GM23338 (cell line): ENCODE measurements at regions not wholly inside any gene's neighbourhood (a gene's known extent, or its start where the extent isn't known, plus 50 kb on each side); places are given as distances from the start of the nearest gene placed in this dataset.

Source experiments
- ATAC-seq: fragments of 200-7000 bp; cut with Tn5 transposase; 3 replicates; pipeline ENCODE4 v1.9.1; 2020
- DNase-seq: peaks from one replicate; pipeline ENCODE4 v3.0.0-alpha.2; 2015; ENCODE audit warnings: low spot score
- H2AFZ ChIP-seq: fragments of 200-600 bp; sonication (generic); 2 replicates; pipeline ENCODE4 v1.8.0; 2016; ENCODE audit warnings: antibody characterized with exemption, mild to moderate bottlenecking, moderate library complexity
- H3F3A ChIP-seq: fragments of 200-600 bp; sonication (generic); replicated peaks from 2 replicates; pipeline ENCODE4 v1.8.0; 2017; ENCODE audit warnings: antibody characterized with exemption, mixed run types, low read depth
- H3K27ac ChIP-seq: fragments of 200-600 bp; sonication (generic); 2 replicates; pipeline ENCODE4 v1.6.1; 2016; ENCODE audit warnings: low read depth
- H3K27me3 ChIP-seq: fragments of 200-600 bp; sonication (generic); 2 replicates; pipeline ENCODE4 v1.8.0; 2016; ENCODE audit warnings: mild to moderate bottlenecking, mixed run types, moderate library complexity; ENCODE audit not compliant: insufficient read depth
- H3K36me3 ChIP-seq: fragments of 200-600 bp; sonication (generic); 2 replicates; pipeline ENCODE4 v1.8.0; 2016; ENCODE audit warnings: mild to moderate bottlenecking; ENCODE audit not compliant: insufficient read depth
- H3K4me1 ChIP-seq: fragments of 200-600 bp; sonication (generic); 2 replicates; pipeline ENCODE4 v1.8.0; 2016; ENCODE audit warnings: mild to moderate bottlenecking, moderate library complexity; ENCODE audit not compliant: insufficient read depth
- H3K4me2 ChIP-seq: fragments of 200-600 bp; sonication (generic); 2 replicates; pipeline ENCODE4 v1.7.1; 2017; ENCODE audit warnings: mixed run types
- H3K4me3 ChIP-seq: fragments of 200-600 bp; sonication (generic); 2 replicates; pipeline ENCODE4 v1.6.1; 2016; ENCODE audit warnings: mixed run types
- H3K79me2 ChIP-seq: fragments of 200-600 bp; sonication (generic); replicated peaks from 2 replicates; pipeline ENCODE4 v1.8.0; 2017; ENCODE audit warnings: mild to moderate bottlenecking; ENCODE audit not compliant: insufficient read depth
- H3K9me2 ChIP-seq: fragments of 200-600 bp; sonication (generic); 2 replicates; pipeline ENCODE4 v1.8.0; 2017; ENCODE audit not compliant: insufficient read depth
- H4K20me1 ChIP-seq: fragments of 200-600 bp; sonication (generic); replicated peaks from 2 replicates; pipeline ENCODE4 v1.8.0; 2017; ENCODE audit warnings: mild to moderate bottlenecking; ENCODE audit not compliant: insufficient read depth
- H3K27ac Mint-ChIP-seq: 2 replicates; pipeline ENCODE4 v1.8.0; 2020; ENCODE audit warnings: inconsistent platforms, mild to moderate bottlenecking, moderate library complexity, mixed read lengths
- H3K27me3 Mint-ChIP-seq: 3 replicates; pipeline ENCODE4 v1.8.0; 2022; ENCODE audit warnings: low read depth, mild to moderate bottlenecking, moderate library complexity, mixed read lengths, inconsistent platforms; ENCODE audit not compliant: insufficient read depth, poor library complexity
- H3K36me3 Mint-ChIP-seq: 3 replicates; pipeline ENCODE4 v1.8.0; 2021; ENCODE audit warnings: low read depth, mild to moderate bottlenecking, inconsistent platforms, moderate library complexity, mixed read lengths
- H3K4me1 Mint-ChIP-seq: 3 replicates; pipeline ENCODE4 v1.8.0; 2020; ENCODE audit warnings: mild to moderate bottlenecking, inconsistent platforms, mixed read lengths
- H3K4me3 Mint-ChIP-seq: 3 replicates; pipeline ENCODE4 v1.8.0; 2021; ENCODE audit warnings: moderate library complexity, mild to moderate bottlenecking, inconsistent platforms, mixed read lengths
- H3K9me3 Mint-ChIP-seq: 3 replicates; pipeline ENCODE4 v1.8.0; 2020; ENCODE audit warnings: moderate library complexity, mild to moderate bottlenecking, inconsistent platforms, mixed read lengths
- CREB1 ChIP-seq: fragments of 250-450 bp; sonication (Bioruptor Pico); IDR thresholded peaks from 2 replicates; pipeline ENCODE4 v1.5.0; 2020; ENCODE audit warnings: low read depth, mild to moderate bottlenecking, moderate library complexity
- EZH2 ChIP-seq: fragments of 200-600 bp; sonication (generic); IDR thresholded peaks from one replicate; pipeline ENCODE4 v1.8.0; 2017; ENCODE audit warnings: antibody characterized with exemption, mild to moderate bottlenecking, low read depth; ENCODE audit not compliant: unreplicated experiment
- EZH2phosphoT487 ChIP-seq: fragments of 200-600 bp; sonication (generic); IDR thresholded peaks from one replicate; pipeline ENCODE4 v1.8.1; 2018; ENCODE audit warnings: antibody characterized with exemption; ENCODE audit not compliant: unreplicated experiment
- JUNB ChIP-seq: IDR thresholded peaks from one replicate; pipeline ENCODE4 v1.6.1; 2016; ENCODE audit warnings: antibody characterized with exemption; ENCODE audit not compliant: unreplicated experiment
- NANOG ChIP-seq: IDR thresholded peaks from 2 replicates; pipeline ENCODE4 v1.6.1; 2016; ENCODE audit warnings: antibody characterized with exemption, borderline replicate concordance
- POLR2AphosphoS5 ChIP-seq: IDR thresholded peaks from 2 replicates; pipeline ENCODE4 v1.6.1; 2016; ENCODE audit warnings: antibody characterized with exemption, low read depth
- STAT1 ChIP-seq: IDR thresholded peaks from one replicate; pipeline ENCODE4 v1.6.1; 2016; ENCODE audit warnings: antibody characterized with exemption; ENCODE audit not compliant: unreplicated experiment
- TF ChIP-seq, protein P1 (sequence below), 2 experiments: fragments of 200-600 bp in 1 of 2; sonication (generic) in 1 of 2; conservative IDR thresholded peaks; 2 replicates each; pipeline versions ENCODE4 v1.5.1 to v1.6.1; 2016 to 2017; ENCODE audit warnings: antibody characterized with exemption in 2 of 2, low read depth in 2 of 2, mild to moderate bottlenecking in 2 of 2, moderate library complexity in 1 of 2
- TF ChIP-seq, protein P2 (sequence below): IDR thresholded peaks from 2 replicates; pipeline ENCODE4 v1.6.1; 2016; ENCODE audit warnings: antibody characterized with exemption

DNA sequence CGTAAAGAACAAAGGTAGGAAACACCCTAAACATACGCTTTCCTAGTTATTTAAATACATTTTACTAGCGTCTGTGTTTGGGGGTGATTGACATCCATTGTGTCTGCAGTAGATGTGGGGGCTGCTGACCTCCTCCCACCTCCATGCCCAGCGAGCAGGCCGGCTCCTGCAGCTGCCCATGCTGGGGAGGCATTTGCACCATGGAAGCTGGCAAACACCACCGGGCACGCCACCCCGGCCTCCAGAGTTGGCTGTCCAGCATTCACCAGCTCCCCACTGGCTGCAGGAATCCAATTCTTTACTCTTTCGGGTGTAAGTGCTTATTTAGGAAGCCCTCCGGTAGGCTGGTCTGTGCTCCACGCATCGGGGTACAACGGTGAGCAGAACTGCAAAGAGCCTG is 115.4 kb upstream of the USP29 start (continued):
- TF ChIP-seq JUNB = no peak
- TF ChIP-seq, protein P1, sequence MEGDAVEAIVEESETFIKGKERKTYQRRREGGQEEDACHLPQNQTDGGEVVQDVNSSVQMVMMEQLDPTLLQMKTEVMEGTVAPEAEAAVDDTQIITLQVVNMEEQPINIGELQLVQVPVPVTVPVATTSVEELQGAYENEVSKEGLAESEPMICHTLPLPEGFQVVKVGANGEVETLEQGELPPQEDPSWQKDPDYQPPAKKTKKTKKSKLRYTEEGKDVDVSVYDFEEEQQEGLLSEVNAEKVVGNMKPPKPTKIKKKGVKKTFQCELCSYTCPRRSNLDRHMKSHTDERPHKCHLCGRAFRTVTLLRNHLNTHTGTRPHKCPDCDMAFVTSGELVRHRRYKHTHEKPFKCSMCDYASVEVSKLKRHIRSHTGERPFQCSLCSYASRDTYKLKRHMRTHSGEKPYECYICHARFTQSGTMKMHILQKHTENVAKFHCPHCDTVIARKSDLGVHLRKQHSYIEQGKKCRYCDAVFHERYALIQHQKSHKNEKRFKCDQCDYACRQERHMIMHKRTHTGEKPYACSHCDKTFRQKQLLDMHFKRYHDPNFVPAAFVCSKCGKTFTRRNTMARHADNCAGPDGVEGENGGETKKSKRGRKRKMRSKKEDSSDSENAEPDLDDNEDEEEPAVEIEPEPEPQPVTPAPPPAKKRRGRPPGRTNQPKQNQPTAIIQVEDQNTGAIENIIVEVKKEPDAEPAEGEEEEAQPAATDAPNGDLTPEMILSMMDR (conservative IDR thresholded peaks at IDR 0.05; ENCODE audit: low read depth in 2 of 2) = no peak
- TF ChIP-seq EZH2phosphoT487 = no peak
- TF ChIP-seq STAT1 = no peak
- TF ChIP-seq POLR2AphosphoS5 = no peak
- no peak for TF ChIP-seq EZH2

DNA sequence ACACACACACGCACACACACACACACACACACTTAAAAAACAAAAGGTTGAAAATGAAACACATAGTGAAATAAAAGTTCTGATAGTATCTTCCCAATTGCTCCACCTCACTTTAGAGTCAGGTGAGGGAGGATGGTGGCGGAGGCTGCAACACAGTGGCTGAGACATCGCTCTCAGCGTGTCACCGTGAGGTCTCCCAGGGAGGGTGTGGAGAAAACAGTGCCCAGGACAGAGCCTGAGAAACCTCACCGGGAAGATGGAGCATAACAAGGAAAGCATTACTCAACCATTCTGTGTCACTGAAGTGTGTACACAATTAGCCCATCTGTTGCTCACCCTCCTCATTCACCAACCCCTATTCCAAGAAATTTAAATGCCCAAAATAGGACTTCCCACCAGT is 111.4 kb upstream of the USP29 start:
- peaks cover 88% of the 10 kb centered on the region for H3K9me3 Mint-ChIP-seq
- ATAC-seq (no peak), DNase-seq (no peak)
- no peaks in the 10 kb centered on the region for H3K27me3 ChIP-seq
- H3K27ac Mint-ChIP-seq = no peak overlapping the region
- no peaks in the 10 kb centered on the region for H3K4me1 Mint-ChIP-seq
- TF ChIP-seq CREB1 (CRISPR knock-in tag) = no peak
- no peak overlapping the region for H2AFZ ChIP-seq
- H3K79me2 ChIP-seq = no peaks in the 10 kb centered on the region
- no peak overlapping the region for H3K4me2 ChIP-seq
- no peaks in the 10 kb centered on the region for H3K9me2 ChIP-seq
- no peak overlapping the region for H3K4me3 Mint-ChIP-seq
- H3F3A ChIP-seq = no peaks in the 10 kb centered on the region
- no peaks in the 10 kb centered on the region for H3K36me3 ChIP-seq
- no peaks in the 10 kb centered on the region for H3K4me1 ChIP-seq
- peaks cover 44% of the 10 kb centered on the region for H3K36me3 Mint-ChIP-seq
- peaks cover 10% of the 10 kb centered on the region for H3K27me3 Mint-ChIP-seq
- no peak overlapping the region for H3K4me3 ChIP-seq
- no peaks in the 10 kb centered on the region for H4K20me1 ChIP-seq
- no peak overlapping the region for H3K27ac ChIP-seq

DNA sequence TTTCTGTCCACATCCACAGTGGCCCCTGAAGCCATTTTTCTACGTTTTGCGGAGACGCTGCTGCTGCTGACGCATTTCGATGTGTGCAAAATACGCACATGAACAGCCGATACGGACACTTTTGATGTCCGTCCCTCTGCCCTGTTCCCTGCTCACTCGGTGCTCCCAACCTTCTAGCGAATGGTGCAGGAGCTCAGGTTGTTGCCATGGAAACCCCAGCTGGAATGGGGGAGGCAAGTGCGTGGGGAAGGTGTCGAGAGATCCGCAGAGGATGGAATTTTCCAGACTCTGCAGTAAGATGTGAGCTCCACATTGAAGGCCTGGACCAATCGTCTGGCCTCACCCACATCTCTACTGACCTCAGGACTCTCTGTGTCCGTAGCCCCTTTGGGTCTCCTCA is 109.2 kb upstream of the USP29 start:
- no peaks in the 10 kb centered on the region for H3K36me3 ChIP-seq
- peaks cover 14% of the 10 kb centered on the region for H3K27me3 Mint-ChIP-seq
- H3K4me2 ChIP-seq = no peak overlapping the region
- no peak overlapping the region for H3K4me3 ChIP-seq
- no peak overlapping the region for H2AFZ ChIP-seq
- no peak overlapping the region for H3K27ac ChIP-seq
- peaks cover 50% of the 10 kb centered on the region for H3K36me3 Mint-ChIP-seq
- DNase-seq (no peak), ATAC-seq (no peak)
- no peaks in the 10 kb centered on the region for H3K4me1 ChIP-seq
- no peak overlapping the region for H3K4me3 Mint-ChIP-seq
- no peaks in the 10 kb centered on the region for H3F3A ChIP-seq
- no peaks in the 10 kb centered on the region for H3K27me3 ChIP-seq
- H3K27ac Mint-ChIP-seq = no peak overlapping the region
- H3K79me2 ChIP-seq = no peaks in the 10 kb centered on the region
- H3K9me3 Mint-ChIP-seq = peaks cover 95% of the 10 kb centered on the region
- TF ChIP-seq CREB1 (CRISPR knock-in tag) (no peak), EZH2phosphoT487 (no peak)
- H4K20me1 ChIP-seq = no peaks in the 10 kb centered on the region
- no peaks in the 10 kb centered on the region for H3K4me1 Mint-ChIP-seq
- no peaks in the 10 kb centered on the region for H3K9me2 ChIP-seq

DNA sequence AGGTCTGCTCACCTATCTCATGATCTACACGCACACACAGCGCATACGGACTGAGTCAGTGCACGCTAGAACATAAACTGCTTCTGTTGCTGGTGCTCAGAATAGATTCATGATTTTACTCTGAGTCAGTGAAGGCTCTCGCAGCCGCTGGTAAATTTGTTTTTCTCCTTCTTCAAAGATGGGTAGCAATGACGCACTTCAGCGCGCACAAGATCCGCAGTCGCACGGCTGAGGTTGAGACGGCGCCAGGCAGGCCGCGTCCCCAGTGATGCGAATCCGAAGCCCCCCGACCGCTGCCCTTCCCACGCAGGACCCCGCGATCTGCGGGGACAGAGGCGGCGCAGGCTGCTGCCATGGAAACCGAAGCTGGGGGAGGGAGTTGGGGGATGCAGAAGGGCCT is 103.7 kb upstream of the USP29 start:
- H3F3A ChIP-seq = no peaks in the 10 kb centered on the region
- ATAC-seq (no peak), DNase-seq (no peak)
- H3K4me1 ChIP-seq = no peaks in the 10 kb centered on the region
- no peaks in the 10 kb centered on the region for H4K20me1 ChIP-seq
- Mint-ChIP-seq H3K27me3 (peaks cover 14% of the 10 kb centered on the region), H3K27ac (no peak overlapping the region), H3K4me1 (no peaks in the 10 kb centered on the region), H3K4me3 (no peak overlapping the region), H3K36me3 (peaks cover 39% of the 10 kb centered on the region), H3K9me3 (peaks cover 83% of the 10 kb centered on the region)
- H3K4me2 ChIP-seq = no peak overlapping the region
- no peaks in the 10 kb centered on the region for H3K27me3 ChIP-seq
- no peaks in the 10 kb centered on the region for H3K36me3 ChIP-seq
- H3K9me2 ChIP-seq = no peaks in the 10 kb centered on the region
- no peak overlapping the region for H3K27ac ChIP-seq
- H3K79me2 ChIP-seq = no peaks in the 10 kb centered on the region
- no peak overlapping the region for H3K4me3 ChIP-seq
- H2AFZ ChIP-seq = no peak overlapping the region
- TF ChIP-seq EZH2phosphoT487 = no peak
- TF ChIP-seq, protein P1 (conservative IDR thresholded peaks at IDR 0.05; ENCODE audit: low read depth in 2 of 2) = no peak
- TF ChIP-seq STAT1 = no peak
- TF ChIP-seq, protein P2, sequence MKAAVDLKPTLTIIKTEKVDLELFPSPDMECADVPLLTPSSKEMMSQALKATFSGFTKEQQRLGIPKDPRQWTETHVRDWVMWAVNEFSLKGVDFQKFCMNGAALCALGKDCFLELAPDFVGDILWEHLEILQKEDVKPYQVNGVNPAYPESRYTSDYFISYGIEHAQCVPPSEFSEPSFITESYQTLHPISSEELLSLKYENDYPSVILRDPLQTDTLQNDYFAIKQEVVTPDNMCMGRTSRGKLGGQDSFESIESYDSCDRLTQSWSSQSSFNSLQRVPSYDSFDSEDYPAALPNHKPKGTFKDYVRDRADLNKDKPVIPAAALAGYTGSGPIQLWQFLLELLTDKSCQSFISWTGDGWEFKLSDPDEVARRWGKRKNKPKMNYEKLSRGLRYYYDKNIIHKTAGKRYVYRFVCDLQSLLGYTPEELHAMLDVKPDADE = no peak
- no peak for TF ChIP-seq JUNB
- no peak for TF ChIP-seq NANOG
- TF ChIP-seq EZH2 = no peak
